PC-3 (cell line): ENCODE measurements at regions not wholly inside any gene's neighbourhood (a gene's known extent, or its start where the extent isn't known, plus 50 kb on each side); places are given as distances from the start of the nearest gene placed in this dataset.
A peak's percentile ranks its signal among the peaks of the same experiment; 100 is the strongest.

Experiments used
- ATAC-seq: fragments of 200-7000 bp; cut with Tn5 transposase; 2 replicates; pipeline ENCODE4 v1.9.1; 2020; ENCODE audit warnings: mild to moderate bottlenecking, moderate library complexity
- BruUV-seq: library from RNA; stranded (reverse); fragments of 400-500 nt; replicated peaks from 2 replicates; lab custom pipeline; 2021; lab: Mats Ljungman, UMichigan
- CTCF ChIA-PET: fragments of 300-600 bp; sonication (Branson Sonifier 250); formaldehyde crosslinking; loops from one replicate; lab custom pipeline; 2022; ENCODE audit warnings: antibody characterized with exemption; lab: Charles Lee
- POLR2A ChIA-PET: fragments of 300-600 bp; sonication (Branson Sonifier 250); formaldehyde crosslinking; loops from one replicate; lab custom pipeline; 2022; ENCODE audit warnings: antibody characterized with exemption; ENCODE audit not compliant: unreplicated experiment; lab: Charles Lee
- DNase-seq: peaks from one replicate; pipeline ENCODE4 v3.0.0-alpha.2; 2015
- H2AFZ ChIP-seq: fragments of 300-600 bp; sonication (generic); 2 replicates; pipeline ENCODE4 v1.6.0; 2016; ENCODE audit warnings: antibody characterized with exemption, low read length
- H3F3A ChIP-seq: fragments of 300-600 bp; sonication (generic); one replicate; pipeline ENCODE4 v1.6.0; 2017; ENCODE audit warnings: antibody characterized with exemption, low read length, control low read depth, mild to moderate bottlenecking; ENCODE audit not compliant: unreplicated experiment
- H3K27ac ChIP-seq: fragments of 300-600 bp; sonication (generic); 2 replicates; pipeline ENCODE4 v1.5.1; 2016; ENCODE audit warnings: mild to moderate bottlenecking, low read length
- H3K27me3 ChIP-seq: fragments of 300-600 bp; sonication (generic); 2 replicates; pipeline ENCODE4 v1.6.1; 2016; ENCODE audit warnings: low read length, mixed read lengths
- H3K36me3 ChIP-seq: fragments of 300-600 bp; sonication (generic); 2 replicates; pipeline ENCODE4 v1.6.1; 2016; ENCODE audit warnings: low read depth, mixed run types, low read length, mixed read lengths
- H3K4me1 ChIP-seq: fragments of 300-600 bp; sonication (generic); 2 replicates; pipeline ENCODE4 v1.5.1; 2016; ENCODE audit warnings: low read length; ENCODE audit not compliant: insufficient read depth
- H3K4me2 ChIP-seq: fragments of 300-600 bp; sonication (generic); 2 replicates; pipeline ENCODE4 v1.6.0; 2016; ENCODE audit warnings: low read length
- H3K4me3 ChIP-seq: fragments of 300-600 bp; sonication (generic); 2 replicates; pipeline ENCODE4 v1.5.1; 2016; ENCODE audit warnings: mild to moderate bottlenecking, low read length, mixed read lengths
- H3K79me2 ChIP-seq: fragments of 300-600 bp; sonication (generic); 2 replicates; pipeline ENCODE4 v1.6.1; 2017; ENCODE audit warnings: low read length, mixed read lengths
- H3K9ac ChIP-seq: fragments of 300-600 bp; sonication (generic); 2 replicates; pipeline ENCODE4 v1.6.0; 2016; ENCODE audit warnings: mild to moderate bottlenecking, low read length
- H3K9me2 ChIP-seq: fragments of 300-600 bp; sonication (generic); replicated peaks from 2 replicates; pipeline ENCODE4 v1.6.1; 2016; ENCODE audit warnings: mixed run types, low read length, mixed read lengths
- H3K9me3 ChIP-seq: fragments of 300-600 bp; sonication (generic); 2 replicates; pipeline ENCODE4 v1.6.1; 2016; ENCODE audit warnings: low read length, mixed read lengths
- H4K20me1 ChIP-seq: fragments of 300-600 bp; sonication (generic); 2 replicates; pipeline ENCODE4 v1.6.1; 2016; ENCODE audit warnings: low read length, mixed read lengths
- EZH2 ChIP-seq: fragments of 300-600 bp; sonication (generic); IDR thresholded peaks from one replicate; pipeline ENCODE4 v1.6.1; 2017; ENCODE audit warnings: antibody characterized with exemption, mild to moderate bottlenecking, low read length; ENCODE audit not compliant: unreplicated experiment
- EZH2phosphoT487 ChIP-seq: fragments of 300-600 bp; sonication (generic); IDR thresholded peaks from 2 replicates; pipeline ENCODE4 v1.6.1; 2018; ENCODE audit warnings: mild to moderate bottlenecking, antibody characterized with exemption, low read length, borderline replicate concordance
- intact Hi-C: fragments of 100-400 bp; cut with micrococcal nuclease; formaldehyde crosslinking; loops from 2 replicates; pipeline ENCODE4 v1.9.0; 2023
- TF ChIP-seq, protein P1 (sequence below): fragments of 300-600 bp; sonication (generic); conservative IDR thresholded peaks from 2 replicates; pipeline ENCODE4 v1.5.1; 2017; ENCODE audit warnings: antibody characterized with exemption, low read depth, mild to moderate bottlenecking, low read length

DNA sequence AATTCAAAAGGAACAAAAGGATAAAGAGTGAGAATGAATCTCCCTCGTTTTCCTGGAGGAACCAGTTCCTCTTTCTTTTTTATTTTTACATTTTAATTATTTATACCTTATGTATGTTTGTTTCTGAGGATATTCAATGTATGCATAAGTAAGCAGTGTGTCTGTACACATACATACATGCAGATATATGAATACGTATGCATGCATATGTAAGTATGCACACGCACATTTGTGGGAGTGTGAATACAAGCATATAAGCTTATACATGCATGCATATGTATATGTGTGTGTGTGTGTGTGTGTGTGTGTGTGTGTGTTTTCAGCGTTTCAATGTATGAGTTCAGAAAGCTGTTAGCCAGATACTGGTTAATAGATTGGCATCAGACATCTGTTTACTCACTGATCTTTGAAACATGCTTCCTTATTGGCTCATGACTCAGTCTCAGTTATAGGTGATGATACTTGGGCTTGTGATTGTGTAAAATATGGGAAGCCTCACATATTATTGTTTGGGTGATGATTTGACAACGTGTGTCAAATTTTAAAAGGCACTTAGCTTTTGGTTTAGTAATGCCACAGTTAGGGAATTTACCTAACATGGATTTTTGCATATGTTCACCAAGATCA lies 279.7 kb upstream of the TRIB2 start:
- H3K4me2 ChIP-seq = no peak overlapping the region
- BruUV-seq = no TSS peak
- H3K27me3 ChIP-seq = no peaks in the 10 kb centered on the region
- no peak overlapping the region for H2AFZ ChIP-seq
- no peaks in the 10 kb centered on the region for H4K20me1 ChIP-seq
- H3K9me2 ChIP-seq = no peaks in the 10 kb centered on the region; the same call in 1 of the 2 replicates
- H3K4me1 ChIP-seq = peaks cover 14% of the 10 kb centered on the region; the same call in 1 of the 2 replicates
- intact Hi-C loops = loop anchor here (10.0 kb wide), 1 partner anchor 98 kb away; no protein-coding TSS in a partner anchor
- peak; percentile 45 for ATAC-seq
- H3K9me3 ChIP-seq = no peaks in the 10 kb centered on the region
- no peaks in the 10 kb centered on the region for H3K79me2 ChIP-seq
- peak; percentile 42 for DNase-seq
- CTCF ChIA-PET = interaction anchor here (0.6 to 0.7 kb wide), 2 partner anchors 160 to 492 kb away, joined by 3 to 4 read pairs; no protein-coding TSS in a partner anchor
- POLR2A ChIA-PET = no interaction called here
- H3K9ac ChIP-seq = no peak overlapping the region
- no peaks in the 10 kb centered on the region for H3K36me3 ChIP-seq
- TF ChIP-seq EZH2 = no peak
- no peak for TF ChIP-seq EZH2phosphoT487
- TF ChIP-seq, protein P1, sequence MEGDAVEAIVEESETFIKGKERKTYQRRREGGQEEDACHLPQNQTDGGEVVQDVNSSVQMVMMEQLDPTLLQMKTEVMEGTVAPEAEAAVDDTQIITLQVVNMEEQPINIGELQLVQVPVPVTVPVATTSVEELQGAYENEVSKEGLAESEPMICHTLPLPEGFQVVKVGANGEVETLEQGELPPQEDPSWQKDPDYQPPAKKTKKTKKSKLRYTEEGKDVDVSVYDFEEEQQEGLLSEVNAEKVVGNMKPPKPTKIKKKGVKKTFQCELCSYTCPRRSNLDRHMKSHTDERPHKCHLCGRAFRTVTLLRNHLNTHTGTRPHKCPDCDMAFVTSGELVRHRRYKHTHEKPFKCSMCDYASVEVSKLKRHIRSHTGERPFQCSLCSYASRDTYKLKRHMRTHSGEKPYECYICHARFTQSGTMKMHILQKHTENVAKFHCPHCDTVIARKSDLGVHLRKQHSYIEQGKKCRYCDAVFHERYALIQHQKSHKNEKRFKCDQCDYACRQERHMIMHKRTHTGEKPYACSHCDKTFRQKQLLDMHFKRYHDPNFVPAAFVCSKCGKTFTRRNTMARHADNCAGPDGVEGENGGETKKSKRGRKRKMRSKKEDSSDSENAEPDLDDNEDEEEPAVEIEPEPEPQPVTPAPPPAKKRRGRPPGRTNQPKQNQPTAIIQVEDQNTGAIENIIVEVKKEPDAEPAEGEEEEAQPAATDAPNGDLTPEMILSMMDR = no peak
- H3K4me3 ChIP-seq = no peak overlapping the region
- no peak overlapping the region for H3K27ac ChIP-seq
- no peaks in the 10 kb centered on the region for H3F3A ChIP-seq

DNA sequence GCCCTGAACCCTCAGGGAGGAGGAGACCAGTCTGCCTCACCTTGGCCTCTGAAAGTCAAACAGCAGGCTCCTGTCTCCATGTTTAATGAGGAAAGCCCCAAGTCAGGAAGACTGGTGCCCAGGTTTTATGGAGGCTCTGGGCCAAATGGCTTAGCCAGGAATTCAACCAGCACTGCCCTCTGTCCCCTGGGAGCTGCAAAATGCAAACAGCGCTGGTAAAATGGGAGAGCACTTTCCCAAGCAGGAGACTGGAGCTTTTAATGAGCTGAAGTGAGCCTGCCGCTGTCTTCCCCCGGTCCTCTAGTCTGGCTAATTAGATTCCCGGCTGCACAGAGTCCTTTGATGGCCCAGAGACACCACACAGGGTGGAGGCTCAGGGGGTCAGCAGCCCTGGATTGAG lies 276.0 kb upstream of the TRIB2 start:
- Histone ChIP-seq H3K79me2 (no peaks in the 10 kb centered on the region), H3F3A (no peaks in the 10 kb centered on the region), H3K9me3 (no peaks in the 10 kb centered on the region), H3K36me3 (no peaks in the 10 kb centered on the region), H3K4me2 (no peak overlapping the region), H3K4me1 (peaks cover 13% of the 10 kb centered on the region; the same call in 1 of the 2 replicates), H3K9me2 (no peaks in the 10 kb centered on the region; the same call in 1 of the 2 replicates), H3K4me3 (no peak overlapping the region), H2AFZ (no peak overlapping the region), H3K27me3 (no peaks in the 10 kb centered on the region), H3K9ac (no peak overlapping the region), H4K20me1 (no peaks in the 10 kb centered on the region), H3K27ac (no peak overlapping the region)
- no peak for DNase-seq
- BruUV-seq = no TSS peak
- TF ChIP-seq EZH2 (no peak), EZH2phosphoT487 (no peak)
- TF ChIP-seq, protein P1 = no peak
- CTCF ChIA-PET = no interaction called here
- intact Hi-C loops = no loop called here
- POLR2A ChIA-PET = no interaction called here
- ATAC-seq = no peak
